LHCN-M2 (cell line): ENCODE measurements at regions not wholly inside any gene's neighbourhood (a gene's known extent, or its start where the extent isn't known, plus 50 kb on each side); places are given as distances from the start of the nearest gene placed in this dataset.

ENCODE experiments used
- DNase-seq: peaks from one replicate; pipeline ENCODE4 v3.0.0-alpha.2; 2012; ENCODE audit warnings: low read depth

DNA sequence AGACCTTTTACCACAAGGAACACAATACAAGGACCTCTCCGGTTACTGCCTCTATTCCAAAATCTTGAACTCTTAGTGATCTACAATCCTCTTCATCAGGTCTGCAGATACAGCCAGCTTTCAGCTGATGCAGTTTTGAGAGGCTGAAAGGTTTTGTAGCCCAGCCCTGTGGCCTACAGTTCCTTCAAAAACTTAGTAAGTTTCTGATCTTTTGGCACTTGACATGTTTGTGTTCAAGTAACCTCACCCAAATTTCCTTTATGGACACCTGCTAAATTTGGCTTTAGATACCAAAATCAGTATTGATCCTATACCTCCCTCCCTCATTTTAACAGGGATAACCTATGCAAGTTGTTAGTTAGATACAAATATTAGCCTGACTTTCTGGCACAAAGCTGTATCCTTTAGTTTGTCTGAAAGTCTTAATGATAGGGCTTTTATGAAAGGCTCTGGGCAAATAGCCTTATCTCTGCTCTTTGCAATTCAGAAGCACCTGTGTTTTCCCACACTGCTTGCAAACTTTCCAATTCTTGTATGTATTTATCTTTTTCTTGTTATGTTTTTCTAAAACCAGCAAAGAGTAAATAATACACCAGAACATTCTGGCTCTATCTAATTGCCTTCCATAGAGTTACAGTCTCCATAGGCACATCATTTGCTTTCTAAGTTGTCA is 650.5 kb upstream of the KLHL29 start:
- DNase-seq, result no peak

DNA sequence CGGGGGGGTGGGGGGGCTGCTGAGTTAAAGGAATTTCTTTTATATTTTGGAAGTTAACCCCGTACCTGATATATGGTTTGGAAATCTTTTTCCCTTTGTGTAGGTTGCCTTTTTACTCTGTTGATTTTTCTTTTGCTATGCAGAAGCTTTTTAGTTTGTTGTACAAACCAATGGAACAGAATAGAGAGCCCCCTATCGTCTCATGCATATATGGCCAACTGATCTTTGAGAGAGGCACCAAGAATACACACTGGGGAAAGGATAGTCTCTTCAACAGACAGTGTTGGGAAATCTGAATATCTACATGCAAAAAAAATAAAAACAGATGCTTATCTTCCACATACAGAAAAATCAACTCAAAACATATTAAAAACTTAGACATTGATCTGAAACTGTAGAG is 647.8 kb upstream of the KLHL29 start:
- DNase-seq, result no peak

DNA sequence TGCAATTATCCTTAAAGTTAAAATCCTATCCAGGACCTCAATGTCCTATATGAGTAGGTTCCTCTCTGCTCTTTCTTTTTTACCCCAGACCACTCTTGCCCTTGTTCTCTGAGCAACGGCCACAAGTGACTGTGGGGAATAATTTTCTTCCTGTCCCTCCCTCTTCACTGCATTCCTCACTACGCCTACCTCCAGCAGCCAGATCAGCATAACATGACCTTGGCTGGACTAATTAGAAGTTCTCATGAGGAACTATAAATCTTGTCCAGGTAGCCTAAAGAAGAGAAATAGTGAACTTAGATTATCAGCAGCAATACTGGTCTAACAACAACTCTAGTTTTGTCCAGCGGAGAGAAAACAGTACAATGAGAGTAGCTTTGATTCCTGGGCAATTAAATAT is 643.8 kb upstream of the KLHL29 start:
- DNase-seq, result no peak

- no peak for DNase-seq
Observed at GRCh38 chr2:22748909-22749308, 636.1 kb upstream of the KLHL29 start.

- no peak for DNase-seq
Observed at GRCh38 chr2:22753476-22753875, 631.5 kb upstream of the KLHL29 start.

- DNase-seq, result no peak
Observed at GRCh38 chr2:22756276-22757043, 628.5 kb upstream of the KLHL29 start.

DNA sequence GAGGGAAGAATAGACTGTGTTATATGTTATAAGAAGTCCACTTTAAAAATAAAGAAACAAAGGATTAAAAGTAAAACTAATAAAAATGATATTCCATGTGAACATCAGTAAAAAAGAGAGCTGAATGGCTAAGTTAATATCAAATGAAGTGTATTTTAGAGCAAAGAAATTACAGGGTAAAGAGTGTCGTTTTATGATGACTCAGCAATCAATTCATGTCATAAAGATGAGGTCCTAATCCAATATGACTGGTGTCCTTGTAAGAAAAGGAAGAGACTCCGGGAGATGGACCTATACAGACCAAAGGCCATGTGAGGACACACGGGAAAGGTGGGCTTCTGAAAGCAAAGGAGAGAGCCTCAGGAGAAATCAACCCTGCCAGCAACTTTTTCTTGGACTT is 615.5 kb upstream of the KLHL29 start:
- DNase-seq, result no peak

GRCh38 chr2:22784566-22784965 is 600.4 kb upstream of the KLHL29 start:
- no peak for DNase-seq

GRCh38 chr2:22786817-22787216 is 598.2 kb upstream of the KLHL29 start:
- no peak for DNase-seq

DNA sequence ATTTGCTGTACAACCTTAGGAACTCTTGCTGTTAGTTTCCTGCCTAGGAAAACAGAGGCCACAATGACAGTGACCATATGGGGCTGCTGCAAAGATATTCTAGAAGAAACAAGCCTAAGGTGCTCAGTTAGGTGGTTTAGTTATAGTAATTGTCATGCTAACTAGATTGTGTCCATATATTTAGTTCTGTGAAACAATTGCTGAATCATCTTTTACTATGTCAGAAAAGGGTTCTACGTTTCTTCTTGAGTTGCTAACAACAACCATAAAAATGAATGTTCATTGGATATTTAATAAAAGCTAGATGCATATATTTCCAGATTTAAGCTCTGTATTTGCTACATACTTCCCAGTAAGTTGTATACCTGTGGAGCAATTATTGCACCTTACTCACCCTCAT is 597.2 kb upstream of the KLHL29 start:
- DNase-seq, result no peak

DNA sequence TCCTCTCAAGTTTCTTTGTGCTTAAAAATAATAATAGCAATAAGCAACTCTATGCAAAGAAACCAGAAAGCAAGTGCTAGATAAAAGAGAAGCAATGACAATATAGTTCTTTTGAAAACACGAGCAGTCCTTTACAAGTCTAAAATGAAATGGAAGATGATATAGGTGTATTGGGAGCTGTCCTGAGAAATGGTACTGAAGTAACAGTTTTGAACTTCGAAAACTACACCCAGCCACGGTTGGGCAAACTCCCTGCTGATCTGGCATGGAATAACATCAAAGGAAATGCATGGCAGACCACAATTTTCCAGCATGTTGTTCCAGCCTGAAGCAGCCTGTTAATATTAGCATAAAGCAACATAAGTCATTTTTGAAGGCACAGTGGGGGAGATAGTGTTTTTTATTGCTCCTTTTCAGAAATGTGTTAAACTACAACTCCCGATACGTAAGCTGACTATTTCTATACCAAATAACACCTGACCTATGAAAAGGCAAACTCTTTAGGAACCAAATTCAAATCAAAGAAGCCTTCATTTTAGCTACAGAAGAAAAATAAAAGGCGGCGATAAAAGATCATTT is 596.1 kb upstream of the KLHL29 start:
- DNase-seq, result no peak

GRCh38 chr2:22795287-22795866 is 589.6 kb upstream of the KLHL29 start:
- no peak for DNase-seq

DNA sequence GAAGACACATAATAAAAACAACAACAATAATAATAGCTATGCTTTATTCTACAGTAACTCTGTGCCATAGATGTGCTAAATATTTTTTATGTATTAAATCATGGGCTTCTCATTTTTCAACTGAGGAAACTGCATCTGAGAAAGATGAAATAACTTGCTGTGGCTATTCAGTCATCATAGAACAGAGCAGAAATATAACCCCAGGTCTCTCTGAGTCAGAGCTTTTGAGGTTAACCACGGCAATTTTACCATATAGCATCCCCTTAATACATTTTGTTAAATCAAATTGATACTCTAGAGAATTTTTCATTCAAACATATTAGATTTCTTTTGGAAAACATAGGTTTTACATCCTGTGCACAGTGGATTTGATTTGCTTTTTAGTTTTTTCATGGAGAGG is 586.6 kb upstream of the KLHL29 start:
- DNase-seq, result no peak

DNA sequence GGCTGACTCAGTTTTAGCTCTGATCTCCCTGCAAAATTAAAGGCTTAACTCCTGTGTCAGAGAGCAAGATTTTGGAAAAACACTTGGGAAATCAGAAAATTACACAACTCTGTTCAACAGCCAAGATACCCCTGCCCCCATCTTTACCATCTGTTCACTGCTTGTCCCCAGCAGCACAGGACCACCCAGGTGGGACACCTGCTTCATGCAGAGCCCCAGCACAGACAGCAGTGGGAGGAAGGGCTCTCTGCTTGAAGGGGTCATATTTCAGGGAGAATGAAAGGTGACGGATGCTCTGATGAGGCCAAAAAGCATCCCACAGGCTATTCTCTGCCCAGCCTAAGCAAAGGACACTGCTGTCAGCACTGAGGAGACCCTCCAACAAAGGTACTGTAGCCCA is 584.6 kb upstream of the KLHL29 start:
- no peak for DNase-seq

DNA sequence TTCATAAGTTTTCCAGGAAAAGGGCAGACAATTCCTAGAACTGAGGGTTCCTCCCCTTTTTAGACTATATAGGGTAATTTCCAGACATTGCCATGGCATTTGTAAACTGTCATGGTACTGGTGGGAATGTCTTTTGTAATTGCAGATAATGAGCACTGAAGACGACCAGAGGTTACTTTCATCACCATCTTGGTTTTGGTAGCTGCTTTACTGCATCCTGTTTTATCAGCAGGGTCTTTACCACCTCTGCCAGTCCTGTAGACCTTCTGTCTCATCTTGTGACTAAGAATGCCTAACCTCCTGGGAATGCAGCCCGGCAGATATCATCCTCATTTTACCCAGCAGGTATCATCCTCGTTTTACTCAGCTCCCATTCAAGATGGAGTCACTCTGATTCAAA is 583.9 kb upstream of the KLHL29 start:
- no peak for DNase-seq

- DNase-seq, result no peak
Observed at GRCh38 chr2:22801970-22802369, 583.0 kb upstream of the KLHL29 start.

DNA sequence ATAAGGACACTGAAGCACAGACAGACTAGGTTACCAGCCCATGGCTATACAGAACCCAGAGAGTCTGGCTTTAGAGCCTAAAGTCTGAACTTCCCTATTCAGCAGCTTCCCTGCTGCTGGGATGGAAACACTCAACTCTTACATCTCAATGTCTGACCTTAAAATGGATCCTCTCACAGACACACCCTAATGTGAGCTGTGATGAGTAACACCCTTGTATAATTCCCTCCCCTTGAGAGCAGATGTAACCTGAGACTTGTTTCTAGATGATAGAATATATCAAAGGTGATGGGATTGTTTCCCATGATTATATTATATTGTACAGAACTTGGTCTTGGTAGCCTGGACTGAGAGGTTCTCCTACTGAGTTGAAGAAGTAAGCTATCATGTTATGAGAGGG is 577.1 kb upstream of the KLHL29 start:
- no peak for DNase-seq

DNA sequence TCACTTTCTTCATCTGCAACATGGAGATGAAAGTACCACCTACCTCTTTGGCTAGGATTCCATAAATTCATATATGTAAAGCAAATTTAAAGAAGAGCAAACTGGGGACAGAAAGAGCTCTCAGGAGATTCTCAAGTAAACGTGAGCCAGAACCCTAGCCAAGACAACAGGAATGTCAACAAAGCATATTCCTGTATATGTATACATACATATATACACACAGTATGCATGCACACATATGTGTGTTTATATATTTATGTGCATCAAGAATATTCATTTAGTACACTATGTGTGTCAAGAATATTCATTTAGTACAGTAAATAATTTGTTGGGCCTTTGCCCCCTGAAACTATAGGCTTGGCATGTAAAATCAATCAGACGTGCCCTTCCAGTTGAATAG is 574.4 kb upstream of the KLHL29 start:
- no peak for DNase-seq

DNA sequence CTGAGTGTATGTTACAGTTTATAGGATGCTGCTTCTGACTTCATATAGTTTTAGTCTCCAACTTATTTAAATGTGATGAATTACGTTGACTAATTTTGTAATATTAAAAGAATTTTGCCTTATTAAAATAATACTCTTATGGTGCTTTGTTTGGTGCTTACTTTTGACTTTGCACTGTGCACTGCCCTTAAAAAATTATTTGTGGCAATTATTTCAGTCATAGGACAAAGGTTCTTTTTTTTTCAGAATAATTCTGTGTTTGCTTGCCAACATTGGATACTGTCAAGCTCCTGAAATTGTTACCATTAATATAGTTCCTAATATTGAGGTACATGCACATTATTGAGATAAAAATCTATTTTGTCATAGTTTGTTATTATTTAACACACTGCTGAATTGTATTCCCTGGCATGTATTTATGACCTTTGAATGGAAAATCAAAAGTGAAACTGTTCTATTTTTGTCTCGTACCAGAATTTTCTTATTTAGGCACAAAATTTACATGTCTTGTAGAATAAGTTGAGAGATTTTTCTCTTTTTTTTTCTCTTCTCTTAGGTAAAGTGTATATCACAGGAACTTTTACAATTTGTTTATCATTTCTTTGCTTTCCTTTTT is 572.8 kb upstream of the KLHL29 start:
- DNase-seq, result no peak

GRCh38 chr2:22817197-22817596 is 567.8 kb upstream of the KLHL29 start:
- DNase-seq, result no peak

DNA sequence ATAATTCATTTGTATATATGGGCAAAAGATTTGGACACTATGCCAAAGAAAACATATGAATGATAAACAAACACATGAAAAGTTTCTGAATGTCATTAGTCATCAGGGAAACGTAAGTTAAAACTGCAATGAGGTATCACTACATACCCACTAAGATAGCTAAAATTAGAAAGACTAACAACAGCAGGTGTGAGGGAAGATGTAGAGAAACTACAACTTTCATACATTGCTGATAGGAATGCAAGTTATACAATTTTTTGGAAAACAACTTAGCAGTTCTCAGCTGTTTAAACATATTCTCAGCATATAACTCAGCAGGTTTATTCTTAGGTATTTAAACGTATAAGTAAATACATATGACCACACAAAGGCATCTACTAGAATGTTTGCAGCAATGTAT is 563.5 kb upstream of the KLHL29 start:
- DNase-seq, result no peak

DNA sequence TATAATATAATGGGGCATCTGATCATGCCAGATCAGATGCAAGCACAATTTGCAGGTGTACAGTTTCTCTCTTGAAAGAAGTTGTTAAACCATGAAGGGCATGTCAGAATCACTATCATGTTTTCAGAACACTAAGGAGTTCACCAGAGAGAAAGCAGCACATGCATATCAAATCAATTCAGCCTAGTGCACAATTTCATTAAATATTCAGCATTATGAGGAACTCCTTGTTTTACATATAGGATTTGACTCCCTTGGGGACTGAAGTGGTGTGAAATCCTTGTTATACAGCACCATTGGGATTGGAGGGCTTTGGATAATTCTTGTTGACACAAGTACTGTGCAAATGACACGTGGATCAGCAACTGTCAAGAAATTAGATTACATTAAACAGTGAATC is 562.1 kb upstream of the KLHL29 start:
- no peak for DNase-seq
